Lower lobe of right lung (tissue), 2 donors: ENCODE measurements at regions not wholly inside any gene's neighbourhood (a gene's known extent, or its start where the extent isn't known, plus 50 kb on each side); places are given as distances from the start of the nearest gene placed in this dataset.
A peak's percentile ranks its signal among the peaks of the same experiment; 100 is the strongest.

Experiments
- ATAC-seq, 2 donors: fragments of 200-7000 bp; cut with Tn5 transposase; one replicate each; pipeline ENCODE4 v1.9.1; 2020 to 2022; ENCODE audit warnings: mild to moderate bottlenecking in 2 of 2, moderate library complexity in 2 of 2
- DNase-seq: peaks from one replicate; pipeline ENCODE4 v3.0.0-alpha.2; 2020
- H3K27ac ChIP-seq: fragments of 200-600 bp; one replicate; pipeline ENCODE4 v1.8.0; 2022
- H3K27me3 ChIP-seq: fragments of 200-600 bp; one replicate; pipeline ENCODE4 v1.8.0; 2022; ENCODE audit warnings: low read depth
- H3K36me3 ChIP-seq: fragments of 200-600 bp; one replicate; pipeline ENCODE4 v1.8.0; 2022; ENCODE audit warnings: mild to moderate bottlenecking
- H3K4me1 ChIP-seq: fragments of 200-600 bp; one replicate; pipeline ENCODE4 v1.8.0; 2022
- H3K4me3 ChIP-seq: fragments of 200-600 bp; one replicate; pipeline ENCODE4 v1.8.0; 2022; ENCODE audit warnings: mild to moderate bottlenecking
- H3K9me3 ChIP-seq: fragments of 200-600 bp; one replicate; pipeline ENCODE4 v1.8.0; 2022
- intact Hi-C: fragments of 100-400 bp; cut with DNase I; formaldehyde crosslinking; loops from one replicate; pipeline ENCODE4 v1.11.0; 2022
- TF ChIP-seq, protein P1 (sequence below): fragments of 200-600 bp; IDR thresholded peaks from one replicate; pipeline ENCODE4 v1.8.0; 2022; ENCODE audit warnings: antibody characterized with exemption, mild to moderate bottlenecking
- donor health status: DM: no; HTN: yes; CAD: no; lungs with severe emphysema.

DNA sequence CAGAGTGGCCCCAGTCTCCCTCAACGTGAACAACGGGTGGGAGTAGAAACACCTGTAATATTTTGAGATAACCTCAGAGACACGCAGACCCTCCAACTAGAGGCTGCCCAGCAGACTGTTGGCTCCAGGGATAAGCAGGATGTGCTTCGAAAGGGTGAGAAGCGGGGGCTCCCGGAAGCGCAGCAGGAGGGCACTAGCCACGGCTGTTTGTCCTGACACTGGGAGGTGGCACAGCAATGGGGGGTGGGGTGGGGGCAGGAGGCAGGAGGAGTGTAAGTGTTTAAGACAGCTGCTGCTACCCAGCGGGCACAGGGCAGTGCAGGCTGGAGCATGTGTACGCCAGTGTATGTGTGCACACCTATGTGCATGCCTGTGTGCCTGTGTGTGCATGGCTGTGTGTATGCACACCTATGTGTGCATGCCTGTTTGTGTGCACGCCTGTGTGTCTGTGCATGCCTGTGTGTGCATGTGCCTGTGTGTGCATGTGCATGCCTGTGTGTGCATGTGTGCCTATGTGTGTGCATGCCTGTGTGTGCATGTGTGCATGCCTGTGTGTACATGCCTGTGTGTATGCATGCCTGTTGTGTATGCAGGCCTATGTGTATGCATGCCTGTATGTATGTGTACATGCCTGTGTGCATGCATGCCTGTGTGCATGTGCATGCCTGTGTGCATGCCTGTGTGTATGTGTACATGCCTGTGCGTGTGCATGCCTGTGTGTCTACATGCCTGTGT is 154.7 kb downstream of the SHANK2 start:
- DNase-seq (no peak), ATAC-seq (no peak)
- no peak overlapping the region for H3K27ac ChIP-seq
- TF ChIP-seq, protein P1, sequence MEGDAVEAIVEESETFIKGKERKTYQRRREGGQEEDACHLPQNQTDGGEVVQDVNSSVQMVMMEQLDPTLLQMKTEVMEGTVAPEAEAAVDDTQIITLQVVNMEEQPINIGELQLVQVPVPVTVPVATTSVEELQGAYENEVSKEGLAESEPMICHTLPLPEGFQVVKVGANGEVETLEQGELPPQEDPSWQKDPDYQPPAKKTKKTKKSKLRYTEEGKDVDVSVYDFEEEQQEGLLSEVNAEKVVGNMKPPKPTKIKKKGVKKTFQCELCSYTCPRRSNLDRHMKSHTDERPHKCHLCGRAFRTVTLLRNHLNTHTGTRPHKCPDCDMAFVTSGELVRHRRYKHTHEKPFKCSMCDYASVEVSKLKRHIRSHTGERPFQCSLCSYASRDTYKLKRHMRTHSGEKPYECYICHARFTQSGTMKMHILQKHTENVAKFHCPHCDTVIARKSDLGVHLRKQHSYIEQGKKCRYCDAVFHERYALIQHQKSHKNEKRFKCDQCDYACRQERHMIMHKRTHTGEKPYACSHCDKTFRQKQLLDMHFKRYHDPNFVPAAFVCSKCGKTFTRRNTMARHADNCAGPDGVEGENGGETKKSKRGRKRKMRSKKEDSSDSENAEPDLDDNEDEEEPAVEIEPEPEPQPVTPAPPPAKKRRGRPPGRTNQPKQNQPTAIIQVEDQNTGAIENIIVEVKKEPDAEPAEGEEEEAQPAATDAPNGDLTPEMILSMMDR = no peak
- H3K36me3 ChIP-seq = no peaks in the 10 kb centered on the region
- no peaks in the 10 kb centered on the region for H3K9me3 ChIP-seq
- H3K4me3 ChIP-seq = no peak overlapping the region
- no peaks in the 10 kb centered on the region for H3K4me1 ChIP-seq
- no peaks in the 10 kb centered on the region for H3K27me3 ChIP-seq
- intact Hi-C loops = no loop called here

DNA sequence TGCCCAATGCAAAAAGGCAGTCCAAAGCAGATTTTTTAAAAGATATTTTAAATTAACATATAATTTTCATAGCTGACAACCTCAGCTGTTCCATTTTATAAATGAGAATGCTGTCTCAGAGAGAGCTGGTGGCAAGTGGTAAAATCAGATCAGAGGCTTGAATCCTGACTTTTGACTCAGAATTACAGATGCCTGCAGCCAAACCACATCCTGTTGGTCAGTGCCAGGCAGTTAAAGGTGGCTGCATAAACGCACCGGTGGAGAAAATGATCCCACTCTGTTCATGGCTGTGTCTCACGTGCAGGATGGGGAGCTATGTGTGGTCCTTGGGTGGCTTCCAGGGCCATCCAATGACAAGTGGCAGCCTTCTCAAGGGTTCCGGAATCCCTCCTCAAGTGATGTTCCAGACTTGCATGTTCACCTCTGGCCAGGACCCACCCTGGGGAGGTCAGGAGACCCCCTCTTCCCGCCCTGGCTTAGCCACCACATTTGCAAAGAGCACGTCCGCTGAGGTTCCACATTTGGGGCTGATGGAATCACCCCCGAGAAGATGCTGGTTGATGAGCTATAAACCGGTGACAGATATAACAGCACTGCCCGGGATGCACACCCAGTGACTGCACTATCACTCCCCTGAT is 155.5 kb downstream of the SHANK2 start:
- Histone ChIP-seq H3K36me3 (peaks cover 2% of the 10 kb centered on the region), H3K27ac (no peak overlapping the region), H3K4me1 (no peaks in the 10 kb centered on the region), H3K9me3 (no peaks in the 10 kb centered on the region), H3K27me3 (no peaks in the 10 kb centered on the region), H3K4me3 (no peak overlapping the region)
- no peak for DNase-seq
- TF ChIP-seq, protein P1 = no peak
- intact Hi-C loops = no loop called here
- no peak for ATAC-seq

DNA sequence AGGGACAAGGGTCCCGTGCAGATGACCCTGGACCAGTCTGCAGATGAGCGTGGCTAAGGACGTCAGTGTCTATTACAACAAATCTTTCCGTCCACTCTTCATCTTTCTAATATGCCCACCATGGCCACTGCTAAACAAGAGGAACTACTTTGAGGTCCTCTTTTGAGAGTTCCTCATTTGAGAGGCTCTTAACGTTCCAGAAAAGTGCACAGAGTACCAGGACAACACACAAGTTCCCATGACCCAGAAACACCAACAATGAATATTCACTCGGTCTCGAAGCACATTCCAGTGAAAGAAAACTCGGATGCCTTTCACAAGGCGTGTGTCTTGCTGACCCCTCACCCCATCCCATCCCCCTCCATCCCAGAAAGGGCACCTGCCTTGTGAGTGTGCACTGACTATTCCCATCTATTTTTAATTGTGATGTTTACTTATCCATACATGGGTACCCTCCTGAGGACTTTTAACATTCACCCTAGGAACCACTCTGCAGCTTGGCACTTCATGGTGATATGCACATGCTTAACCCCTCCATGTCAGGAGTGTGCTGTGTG is 157.0 kb downstream of the SHANK2 start:
- intact Hi-C loops = no loop called here
- H3K4me1 ChIP-seq = no peaks in the 10 kb centered on the region
- H3K36me3 ChIP-seq = peaks cover 8% of the 10 kb centered on the region
- DNase-seq (no peak), ATAC-seq (peak; percentile 53 to 55)
- TF ChIP-seq, protein P1 = no peak
- no peak overlapping the region for H3K27ac ChIP-seq
- H3K4me3 ChIP-seq = no peak overlapping the region
- H3K9me3 ChIP-seq = no peaks in the 10 kb centered on the region
- H3K27me3 ChIP-seq = no peaks in the 10 kb centered on the region

DNA sequence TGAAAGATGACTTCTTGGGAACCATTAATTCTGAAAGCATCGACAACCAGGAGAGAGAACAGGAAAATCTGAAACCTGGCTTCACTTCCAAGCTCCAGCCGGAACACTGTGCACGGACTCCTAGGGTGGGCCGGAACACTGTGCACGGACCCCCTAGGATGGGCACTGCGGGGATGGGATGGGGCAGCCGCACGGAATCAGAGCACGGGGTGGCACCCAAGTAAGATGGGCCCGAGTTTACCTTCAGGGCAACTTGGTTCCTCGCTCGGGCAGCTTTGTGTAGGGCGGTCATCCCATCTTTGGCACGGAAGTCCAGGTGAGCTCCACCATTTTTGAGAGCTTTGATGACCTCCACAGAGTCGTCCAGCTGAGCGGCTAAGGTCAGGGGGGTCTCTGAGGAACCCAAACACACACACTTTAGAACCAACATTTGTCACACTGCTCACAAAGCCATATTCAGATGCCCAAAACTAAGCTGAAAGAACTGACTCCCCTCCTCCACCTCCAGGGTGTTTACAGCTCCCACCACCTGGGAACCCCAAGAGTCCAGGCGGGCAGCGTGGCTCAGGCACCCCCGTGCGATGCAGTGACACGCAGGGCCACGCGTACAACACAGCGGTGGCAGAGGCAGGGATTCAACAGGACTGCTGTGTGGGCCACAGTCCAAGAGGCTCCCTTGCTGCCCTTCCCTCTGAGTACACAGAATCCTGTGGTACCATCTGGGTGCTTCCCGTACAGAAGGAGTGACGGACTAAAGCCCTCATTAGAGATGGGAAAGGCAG is 157.9 kb downstream of the SHANK2 start:
- H3K27ac ChIP-seq = no peak overlapping the region
- no peak for DNase-seq
- TF ChIP-seq, protein P1 = no peak
- intact Hi-C loops = no loop called here
- no peak overlapping the region for H3K4me3 ChIP-seq
- no peaks in the 10 kb centered on the region for H3K9me3 ChIP-seq
- peaks cover 8% of the 10 kb centered on the region for H3K36me3 ChIP-seq
- H3K4me1 ChIP-seq = no peaks in the 10 kb centered on the region
- H3K27me3 ChIP-seq = no peaks in the 10 kb centered on the region
- no peak for ATAC-seq

DNA sequence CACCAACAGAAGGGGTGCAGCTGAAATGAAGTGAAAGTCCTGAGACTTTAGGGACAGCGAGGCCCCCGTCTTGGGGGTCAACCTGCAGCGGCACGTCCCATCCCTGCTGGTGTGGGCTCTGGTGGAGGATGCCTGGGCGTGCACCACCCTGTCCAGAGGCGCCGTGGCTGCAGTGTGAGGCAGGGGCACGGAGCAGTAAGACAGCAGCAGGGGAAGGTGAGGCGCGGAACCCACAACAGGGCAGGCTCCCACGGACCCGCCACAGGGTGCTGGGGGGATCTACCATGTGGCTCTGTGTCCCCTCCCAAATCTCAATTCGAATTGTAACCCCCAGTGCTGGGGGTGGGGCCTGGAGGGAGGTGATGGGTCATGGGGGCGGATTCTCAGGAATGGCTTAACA is 158.6 kb downstream of the SHANK2 start:
- Histone ChIP-seq H3K9me3 (no peaks in the 10 kb centered on the region), H3K27me3 (no peaks in the 10 kb centered on the region), H3K4me3 (no peak overlapping the region), H3K4me1 (no peaks in the 10 kb centered on the region), H3K36me3 (peaks cover 8% of the 10 kb centered on the region), H3K27ac (no peak overlapping the region)
- TF ChIP-seq, protein P1 = no peak
- intact Hi-C loops = no loop called here
- DNase-seq (no peak), ATAC-seq (no peak)
